ENCODE measurements at regions not wholly inside any gene's neighbourhood (a gene's known extent, or its start where the extent isn't known, plus 50 kb on each side); places are given as distances from the start of the nearest gene placed in this dataset.

- DNase-seq = no peak
- H3K27ac ChIP-seq = no peak overlapping the region
- no peak for TF ChIP-seq CTCF (IDR thresholded peaks at IDR 0.05)
- no peaks in the 10 kb centered on the region for H3K9me3 ChIP-seq
- ATAC-seq = no peak
- no peak overlapping the region for H3K4me3 ChIP-seq
- intact Hi-C loops (cut with DNase I) = no loop called here
- H3K27me3 ChIP-seq (ENCODE audit: low read depth) = no peaks in the 10 kb centered on the region
- H3K36me3 ChIP-seq = no peaks in the 10 kb centered on the region
- no peaks in the 10 kb centered on the region for H3K4me1 ChIP-seq
Measured at GRCh38 chr6:101102702-101103101, 221.6 kb upstream of the ASCC3 start.

GRCh38 chr6:101108286-101108685 is 227.2 kb upstream of the ASCC3 start:
- H3K36me3 ChIP-seq = no peaks in the 10 kb centered on the region
- H3K9me3 ChIP-seq = no peaks in the 10 kb centered on the region
- no peaks in the 10 kb centered on the region for H3K27me3 ChIP-seq (ENCODE audit: low read depth)
- no peak for DNase-seq
- ATAC-seq = no peak
- intact Hi-C loops (cut with DNase I) = no loop called here
- no peak for TF ChIP-seq CTCF (IDR thresholded peaks at IDR 0.05)
- H3K4me1 ChIP-seq = no peaks in the 10 kb centered on the region
- no peak overlapping the region for H3K4me3 ChIP-seq
- no peak overlapping the region for H3K27ac ChIP-seq

- Histone ChIP-seq H3K9me3 (no peaks in the 10 kb centered on the region), H3K27me3 (ENCODE audit: low read depth) (no peaks in the 10 kb centered on the region), H3K4me3 (no peak overlapping the region), H3K27ac (no peak overlapping the region), H3K4me1 (no peaks in the 10 kb centered on the region), H3K36me3 (no peaks in the 10 kb centered on the region)
- DNase-seq (no peak), ATAC-seq (no peak)
- intact Hi-C loops (cut with DNase I) = no loop called here
- no peak for TF ChIP-seq CTCF (IDR thresholded peaks at IDR 0.05)
Measured at GRCh38 chr6:101110814-101111213, 229.7 kb upstream of the ASCC3 start.

- Histone ChIP-seq H3K4me3 (no peak overlapping the region), H3K4me1 (no peaks in the 10 kb centered on the region), H3K27me3 (ENCODE audit: low read depth) (no peaks in the 10 kb centered on the region), H3K36me3 (no peaks in the 10 kb centered on the region), H3K27ac (no peak overlapping the region), H3K9me3 (no peaks in the 10 kb centered on the region)
- DNase-seq = no peak
- TF ChIP-seq CTCF (IDR thresholded peaks at IDR 0.05) = no peak
- no peak for ATAC-seq
- intact Hi-C loops (cut with DNase I) = no loop called here
Measured at GRCh38 chr6:101113468-101114260, 232.5 kb upstream of the ASCC3 start.

- Histone ChIP-seq H3K9me3 (no peaks in the 10 kb centered on the region), H3K27me3 (ENCODE audit: low read depth) (no peaks in the 10 kb centered on the region), H3K27ac (no peak overlapping the region), H3K36me3 (no peaks in the 10 kb centered on the region), H3K4me3 (no peak overlapping the region), H3K4me1 (no peaks in the 10 kb centered on the region)
- ATAC-seq (no peak), DNase-seq (no peak)
- intact Hi-C loops (cut with DNase I) = no loop called here
- TF ChIP-seq CTCF (IDR thresholded peaks at IDR 0.05) = peak; percentile 15
Measured at GRCh38 chr6:101114703-101115102, 233.6 kb upstream of the ASCC3 start.

All from lower lobe of right lung (tissue), 2 donors.